HCT116 (cell line): ENCODE measurements at regions not wholly inside any gene's neighbourhood (a gene's known extent, or its start where the extent isn't known, plus 50 kb on each side); places are given as distances from the start of the nearest gene placed in this dataset.
"Not testable (repeated sequence)": the region's sequence is repeated elsewhere in the genome, so short reads cannot be mapped to it uniquely, and the experiment has no call there.

Source experiments
- ATAC-seq: fragments of 200-7000 bp; cut with Tn5 transposase; 2 replicates; pipeline ENCODE4 v1.9.1; 2020; ENCODE audit warnings: mild to moderate bottlenecking, moderate library complexity
- BruUV-seq: library from RNA; stranded (reverse); fragments of 400-500 nt; replicated peaks from 2 replicates; lab custom pipeline; 2021; lab: Mats Ljungman, UMichigan
- CTCF ChIA-PET: fragments of 300-600 bp; sonication (Branson Sonifier 250); formaldehyde crosslinking; loops from one replicate; lab custom pipeline; 2021; ENCODE audit warnings: antibody characterized with exemption; lab: Charles Lee
- POLR2A ChIA-PET: fragments of 300-600, 350-600 bp; sonication (Branson Sonifier 250); formaldehyde crosslinking; loops from one replicate; lab custom pipeline; 2021; ENCODE audit warnings: antibody characterized with exemption; lab: Charles Lee
- RAD21 ChIA-PET, 2 experiments: fragments of 300-600 bp; sonication (Branson Sonifier 250); formaldehyde crosslinking; loops; one replicate each; lab custom pipeline; 2023; ENCODE audit warnings: low total read pairs in 2 of 2; ENCODE audit not compliant: uncharacterized antibody in 2 of 2, unreplicated experiment in 2 of 2, low non-redundant PET in 1 of 2; lab: Charles Lee
- DNase-seq: peaks from one replicate; pipeline ENCODE4 v3.0.0-alpha.2; 2010; ENCODE audit warnings: low read depth, low spot score
- H2AFZ ChIP-seq: fragments of 200-600 bp; shearing (Covaris generic), sonication (generic); 2 replicates; pipeline ENCODE4 v1.6.1; 2017; ENCODE audit warnings: low read depth, mixed run types, mixed read lengths, antibody characterized with exemption, low read length; ENCODE audit not compliant: poor library complexity, severe bottlenecking
- H3K27ac ChIP-seq: 2 replicates; pipeline ENCODE4 v1.5.1; 2012; ENCODE audit warnings: low read depth, low read length
- H3K27me3 ChIP-seq: fragments of 200-600 bp; sonication (generic); 2 replicates; pipeline ENCODE4 v1.6.1; 2016; ENCODE audit warnings: mixed run types, low read length, mixed read lengths; ENCODE audit not compliant: insufficient read depth
- H3K36me3 ChIP-seq, 2 experiments: fragments of 200-500 bp in 1 of 2; fragments of 200-600 bp in 1 of 2; sonication (Bioruptor generic) in 1 of 2; sonication (generic) in 1 of 2; 2 replicates each; pipeline versions ENCODE4 v1.5.1 to v1.6.1; 2014 to 2016; ENCODE audit warnings: low read length in 2 of 2, inconsistent platforms in 1 of 2, mixed read lengths in 1 of 2, mixed run types in 1 of 2; ENCODE audit not compliant: insufficient read depth in 2 of 2, control insufficient read depth in 1 of 2
- H3K4me1 ChIP-seq, 2 experiments: fragments of 200-600 bp in 1 of 2; sonication (generic) in 1 of 2; 2 replicates each; pipeline versions ENCODE4 v1.5.1 to v1.6.1; 2012 to 2017; ENCODE audit warnings: low read length in 2 of 2, inconsistent platforms in 1 of 2, mild to moderate bottlenecking in 1 of 2, mixed read lengths in 1 of 2, mixed run types in 1 of 2, moderate library complexity in 1 of 2; ENCODE audit not compliant: insufficient read depth in 2 of 2, control insufficient read depth in 1 of 2
- H3K4me2 ChIP-seq: fragments of 200-600 bp; sonication (generic); 2 replicates; pipeline ENCODE4 v1.6.1; 2017; ENCODE audit warnings: mixed run types, low read length, mixed read lengths
- H3K4me3 ChIP-seq, 2 experiments: fragments of 200-600 bp in 1 of 2; sonication (generic) in 1 of 2; replicated peaks in 1 of 2; 2 replicates each; pipeline ENCODE4 v1.5.1; 2011 to 2016; ENCODE audit warnings: low read length in 2 of 2, control low read depth in 1 of 2, low read depth in 1 of 2, mild to moderate bottlenecking in 1 of 2, mixed read lengths in 1 of 2, mixed run types in 1 of 2
- H3K79me2 ChIP-seq: fragments of 200-600 bp; sonication (generic); 2 replicates; pipeline ENCODE4 v1.6.1; 2017; ENCODE audit warnings: mild to moderate bottlenecking, mixed run types, low read length, moderate library complexity, mixed read lengths; ENCODE audit not compliant: insufficient read depth
- H3K9ac ChIP-seq: fragments of 200-600 bp; sonication (generic); 2 replicates; pipeline ENCODE4 v1.6.1; 2016; ENCODE audit warnings: low read length, mixed read lengths
- H3K9me2 ChIP-seq: fragments of 200-600 bp; sonication (generic), shearing (Covaris generic); 2 replicates; pipeline ENCODE4 v1.6.1; 2017; ENCODE audit warnings: mixed run types, mild to moderate bottlenecking, moderate library complexity; ENCODE audit not compliant: insufficient read depth
- H3K9me3 ChIP-seq, 2 experiments: fragments of 200-500 bp in 1 of 2; fragments of 200-600 bp in 1 of 2; sonication (Bioruptor generic) in 1 of 2; sonication (generic) in 1 of 2; 2 replicates each; pipeline ENCODE4 v1.6.1; 2014 to 2017; ENCODE audit warnings: low read length in 2 of 2, mixed read lengths in 2 of 2, inconsistent platforms in 1 of 2, low read depth in 1 of 2, mild to moderate bottlenecking in 1 of 2, mixed run types in 1 of 2, moderate library complexity in 1 of 2; ENCODE audit not compliant: control insufficient read depth in 1 of 2, insufficient read depth in 1 of 2
- H4K20me1 ChIP-seq: fragments of 200-600 bp; sonication (generic), shearing (Covaris generic); 2 replicates; pipeline ENCODE4 v1.6.1; 2017; ENCODE audit warnings: mixed run types, mild to moderate bottlenecking, moderate library complexity; ENCODE audit not compliant: insufficient read depth
- intact Hi-C: fragments of 100-400 bp; cut with micrococcal nuclease; formaldehyde crosslinking; loops from 2 replicates; pipeline ENCODE4 v1.10.0; 2022

DNA sequence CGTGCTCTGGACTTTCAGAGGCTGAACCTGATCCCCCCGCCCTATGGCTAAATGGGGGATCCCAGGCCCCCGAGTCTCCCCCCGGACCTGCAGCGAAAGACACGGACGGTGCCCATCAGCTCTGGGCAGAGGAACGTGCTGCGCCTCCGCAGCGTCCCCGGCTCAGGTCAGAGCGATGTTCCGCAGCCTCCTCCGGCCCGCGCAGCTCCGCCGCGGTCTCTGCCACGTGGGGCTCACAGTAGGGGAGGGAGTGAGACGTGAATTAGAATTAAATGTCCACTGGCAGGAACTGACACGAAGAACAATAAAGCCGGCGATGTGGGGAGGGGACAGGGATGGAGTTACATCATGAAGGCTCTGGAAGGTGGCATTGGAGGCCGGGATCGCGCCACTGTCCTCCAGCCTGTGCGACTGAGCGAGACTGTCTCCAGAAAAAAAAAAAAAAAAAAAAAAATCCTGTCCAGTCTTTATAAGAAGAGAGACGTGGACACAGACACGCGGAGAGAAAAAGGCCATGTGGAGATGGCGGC, 4053.0 kb upstream of the TPTE start:
- H3K9ac ChIP-seq, RAD21 ChIA-PET, H3K9me2 ChIP-seq, H4K20me1 ChIP-seq, BruUV-seq, H3K27ac ChIP-seq, ATAC-seq, H2AFZ ChIP-seq, POLR2A ChIA-PET, H3K4me3 ChIP-seq, H3K36me3 ChIP-seq, DNase-seq, CTCF ChIA-PET, intact Hi-C loops, H3K4me1 ChIP-seq, H3K79me2 ChIP-seq, H3K27me3 ChIP-seq, H3K9me3 ChIP-seq, H3K4me2 ChIP-seq: not testable (repeated sequence)

DNA sequence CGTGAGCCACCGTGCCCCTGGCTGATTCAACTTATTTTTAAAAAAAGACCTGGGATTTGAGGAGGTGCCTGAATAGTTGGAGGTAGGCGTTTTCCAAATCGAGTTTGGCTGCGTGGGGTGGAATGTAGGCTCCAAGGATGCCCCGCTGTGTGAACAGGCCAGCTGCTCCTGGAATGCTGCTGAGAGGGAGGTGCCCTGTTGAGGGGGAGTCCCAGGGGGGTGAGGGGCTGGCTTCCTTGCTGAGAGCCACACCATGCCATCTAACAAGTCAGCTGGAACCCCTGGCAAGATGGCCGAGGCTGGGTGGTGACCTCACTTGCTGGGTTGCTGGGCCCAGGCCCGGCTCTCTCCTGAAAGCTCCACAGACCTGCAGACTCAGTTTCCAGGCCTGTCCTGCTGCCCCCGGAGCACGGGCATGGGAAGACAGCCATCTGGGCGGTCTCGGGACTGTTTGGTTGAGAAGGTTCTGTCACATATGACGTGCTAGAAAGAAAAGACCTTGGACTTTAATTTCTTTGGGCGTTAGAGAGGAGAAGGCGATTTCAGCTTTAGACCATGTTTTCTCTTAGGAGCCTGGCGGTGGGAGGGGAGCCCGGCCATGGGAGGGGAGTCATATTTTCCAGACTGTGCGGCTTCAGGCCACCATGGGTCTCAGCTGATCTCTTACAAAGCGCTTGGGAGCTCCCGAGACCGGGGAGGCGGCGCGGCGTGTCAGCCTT, 4047.0 kb upstream of the TPTE start:
- H3K27ac ChIP-seq, H3K27me3 ChIP-seq, H3K9ac ChIP-seq, RAD21 ChIA-PET, intact Hi-C loops, H3K79me2 ChIP-seq, H3K4me1 ChIP-seq, H3K36me3 ChIP-seq, POLR2A ChIA-PET, H3K9me2 ChIP-seq, BruUV-seq, DNase-seq, H3K4me2 ChIP-seq, H3K9me3 ChIP-seq, H3K4me3 ChIP-seq, H4K20me1 ChIP-seq, CTCF ChIA-PET, H2AFZ ChIP-seq, ATAC-seq: not testable (repeated sequence)

DNA sequence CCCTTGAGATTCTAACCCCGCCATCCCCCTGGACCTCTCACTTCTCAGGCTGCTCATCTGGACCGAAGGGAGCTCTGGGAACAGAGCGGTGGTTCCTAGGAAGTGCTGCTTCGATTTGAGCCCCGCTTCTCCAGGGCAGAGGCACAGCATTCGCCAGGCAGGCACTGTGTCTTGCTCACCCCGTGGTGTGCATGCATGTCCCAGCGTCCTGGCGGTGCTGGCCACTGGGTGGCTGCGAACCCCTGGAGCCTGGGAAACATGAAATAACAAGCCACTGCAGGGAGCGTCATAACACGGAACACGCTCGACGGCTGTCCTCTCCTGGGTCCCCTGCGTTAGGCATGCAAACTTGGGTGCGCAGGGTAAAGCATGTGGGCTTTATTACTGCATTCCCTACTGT, 4040.3 kb upstream of the TPTE start:
- H3K79me2 ChIP-seq, H3K4me1 ChIP-seq, DNase-seq, H3K9ac ChIP-seq, BruUV-seq, RAD21 ChIA-PET, H3K36me3 ChIP-seq, H2AFZ ChIP-seq, H3K27me3 ChIP-seq, H3K27ac ChIP-seq, CTCF ChIA-PET, POLR2A ChIA-PET, H3K4me2 ChIP-seq, H4K20me1 ChIP-seq, H3K9me2 ChIP-seq, intact Hi-C loops, H3K9me3 ChIP-seq, ATAC-seq, H3K4me3 ChIP-seq: not testable (repeated sequence)

DNA sequence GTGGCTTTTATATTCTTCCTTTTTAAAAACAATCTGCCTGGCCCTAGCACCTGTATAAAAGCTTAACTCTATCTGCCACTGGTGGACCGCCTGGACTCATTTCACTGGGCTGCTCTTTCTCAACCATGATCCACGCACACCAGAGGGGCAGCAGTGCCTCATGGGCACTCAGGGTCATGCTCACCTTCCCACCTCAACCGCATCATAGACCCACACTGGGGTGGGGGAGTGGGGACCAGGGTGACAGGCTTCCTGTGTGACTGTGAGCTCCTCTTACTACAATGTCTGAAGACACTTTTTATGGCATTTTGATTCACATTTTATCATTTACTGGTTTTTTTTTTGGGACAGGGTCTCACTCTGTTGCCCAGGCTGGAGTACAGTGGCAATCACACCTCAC, 4038.8 kb upstream of the TPTE start:
- H3K4me2 ChIP-seq, H3K9ac ChIP-seq, H3K79me2 ChIP-seq, H3K9me3 ChIP-seq, DNase-seq, H3K27me3 ChIP-seq, H3K4me1 ChIP-seq, RAD21 ChIA-PET, ATAC-seq, H3K36me3 ChIP-seq, POLR2A ChIA-PET, H2AFZ ChIP-seq, H3K9me2 ChIP-seq, H4K20me1 ChIP-seq, intact Hi-C loops, CTCF ChIA-PET, H3K27ac ChIP-seq, H3K4me3 ChIP-seq: not testable (repeated sequence)
- BruUV-seq: TSS peak; percentile 15
